T-helper 17 cell (primary cell): ENCODE measurements at regions not wholly inside any gene's neighbourhood (a gene's known extent, or its start where the extent isn't known, plus 50 kb on each side); places are given as distances from the start of the nearest gene placed in this dataset.

Experiments used
- ATAC-seq: fragments of 150-1000 bp; cut with Tn5 transposase; 2 replicates; pipeline ENCODE4 v1.10.0; 2021; ENCODE audit warnings: mild to moderate bottlenecking, moderate library complexity
- DNase-seq, 3 donors: peaks; one replicate each; pipeline versions ENCODE4 v3.0.0 to v3.0.0-alpha.2; 2020 to 2021
- H3K9me3 ChIP-seq: one replicate; pipeline ENCODE4 v1.7.0; 2013; ENCODE audit warnings: low read length, mild to moderate bottlenecking; ENCODE audit not compliant: control insufficient read depth, poor library complexity, severe bottlenecking
- H3K27ac Mint-ChIP-seq: one replicate; pipeline ENCODE4 v1.8.0; 2022; ENCODE audit warnings: mild to moderate bottlenecking, moderate library complexity, mixed read lengths
- H3K27me3 Mint-ChIP-seq: one replicate; pipeline ENCODE4 v1.8.0; 2022; ENCODE audit warnings: mixed read lengths
- H3K36me3 Mint-ChIP-seq: one replicate; pipeline ENCODE4 v1.8.0; 2022; ENCODE audit warnings: low read depth, mixed read lengths
- H3K4me1 Mint-ChIP-seq: one replicate; pipeline ENCODE4 v1.8.0; 2022; ENCODE audit warnings: mild to moderate bottlenecking, mixed read lengths
- H3K4me3 Mint-ChIP-seq: one replicate; pipeline ENCODE4 v1.8.0; 2022; ENCODE audit warnings: mild to moderate bottlenecking, moderate library complexity, mixed read lengths

DNA sequence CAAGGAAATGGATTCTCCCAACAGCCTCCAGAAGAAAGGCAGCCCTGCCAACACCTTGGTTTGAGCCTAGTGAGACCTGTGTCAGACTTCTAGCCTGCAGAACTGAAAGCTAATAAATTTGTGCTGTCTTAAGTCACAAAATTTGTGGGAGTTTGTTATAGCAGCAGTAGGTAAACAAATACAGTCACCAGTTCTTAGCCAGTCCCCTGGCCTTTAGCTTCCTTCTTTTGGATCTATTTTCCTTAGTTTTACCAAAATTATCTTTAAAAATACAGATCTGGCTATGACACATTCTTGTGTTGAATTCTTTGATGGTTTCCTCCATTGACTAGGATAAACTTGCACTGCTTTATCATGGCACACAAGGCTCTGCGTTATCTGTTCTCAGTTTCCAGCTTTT, 697.9 kb upstream of the FANCL start:
- Mint-ChIP-seq H3K4me3 (no peak overlapping the region), H3K27me3 (no peaks in the 10 kb centered on the region), H3K4me1 (no peaks in the 10 kb centered on the region), H3K27ac (no peak overlapping the region), H3K36me3 (no peaks in the 10 kb centered on the region)
- no peaks in the 10 kb centered on the region for H3K9me3 ChIP-seq
- no peak for ATAC-seq
- DNase-seq: no peak

DNA sequence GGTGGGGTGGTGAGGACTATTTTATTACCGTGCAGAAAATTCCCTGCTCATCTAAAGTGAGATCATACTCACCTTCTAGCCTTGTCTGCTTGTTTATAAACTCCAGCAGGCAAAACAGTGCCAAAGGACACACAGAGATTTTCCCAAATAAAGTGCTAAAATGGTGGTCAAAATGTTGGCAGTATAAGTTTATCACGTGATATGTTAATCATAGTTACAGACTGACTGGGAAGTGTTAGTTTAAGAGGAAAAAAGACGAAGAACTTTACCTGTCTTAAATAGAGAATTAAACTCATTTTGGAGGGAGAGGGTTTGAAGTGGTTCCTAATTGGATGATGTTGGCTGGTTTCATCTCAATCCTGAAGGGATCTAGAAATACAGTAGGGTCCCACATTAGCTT, 691.7 kb upstream of the FANCL start:
- no peaks in the 10 kb centered on the region for H3K9me3 ChIP-seq
- Mint-ChIP-seq H3K4me1 (no peaks in the 10 kb centered on the region), H3K27me3 (no peaks in the 10 kb centered on the region), H3K36me3 (no peaks in the 10 kb centered on the region), H3K27ac (no peak overlapping the region), H3K4me3 (no peak overlapping the region)
- ATAC-seq: no peak
- no peak for DNase-seq

DNA sequence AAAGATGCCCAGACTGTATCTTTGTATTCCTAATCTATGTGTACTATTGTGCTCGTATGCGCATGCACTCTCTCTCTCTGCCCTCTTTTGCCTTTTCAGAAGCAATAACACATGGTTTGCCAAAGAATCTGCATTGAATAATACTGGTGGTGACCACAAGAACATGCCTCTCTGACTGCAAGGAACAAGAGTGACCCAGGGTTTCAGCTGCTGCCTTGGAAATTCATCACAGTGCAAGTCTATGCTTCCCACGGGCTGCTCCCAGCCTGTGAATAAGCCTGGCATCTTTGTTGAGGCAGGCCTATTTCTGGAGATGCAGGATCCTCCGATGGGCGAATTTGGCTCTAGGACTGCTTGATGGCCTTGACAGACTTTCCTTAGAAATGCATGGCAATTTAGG, 689.4 kb upstream of the FANCL start:
- ATAC-seq: no peak
- DNase-seq: no peak
- H3K4me3 Mint-ChIP-seq: no peak overlapping the region

DNA sequence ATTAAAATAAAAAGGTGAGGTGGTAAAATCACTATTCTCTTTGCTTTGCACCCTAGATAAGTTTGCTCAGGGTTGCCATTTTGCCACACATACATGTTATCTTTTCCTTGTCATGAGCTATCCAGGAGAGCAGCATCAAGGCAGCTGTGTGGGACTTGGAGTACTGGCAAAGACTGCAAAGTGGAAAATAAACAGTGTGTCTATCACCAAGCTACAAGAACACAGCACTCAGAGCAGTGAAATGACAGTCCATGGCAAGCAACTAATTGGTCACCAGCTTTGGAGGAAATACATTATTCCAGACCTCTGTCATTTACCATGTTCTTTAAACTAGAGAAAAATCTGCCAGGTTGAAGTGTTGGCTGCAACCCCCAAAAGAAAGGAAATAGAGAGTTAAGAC, 687.8 kb upstream of the FANCL start:
- Mint-ChIP-seq H3K27me3 (no peaks in the 10 kb centered on the region), H3K36me3 (no peaks in the 10 kb centered on the region), H3K4me3 (no peak overlapping the region), H3K27ac (no peak overlapping the region), H3K4me1 (no peaks in the 10 kb centered on the region)
- H3K9me3 ChIP-seq: no peaks in the 10 kb centered on the region
- no peak for DNase-seq
- no peak for ATAC-seq

More for the DNA sequence above, 689.4 kb upstream of the FANCL start:
- H3K36me3 Mint-ChIP-seq: no peaks in the 10 kb centered on the region
- no peak overlapping the region for H3K27ac Mint-ChIP-seq
- H3K4me1 Mint-ChIP-seq: no peaks in the 10 kb centered on the region
- H3K9me3 ChIP-seq: no peaks in the 10 kb centered on the region
- H3K27me3 Mint-ChIP-seq: no peaks in the 10 kb centered on the region

DNA sequence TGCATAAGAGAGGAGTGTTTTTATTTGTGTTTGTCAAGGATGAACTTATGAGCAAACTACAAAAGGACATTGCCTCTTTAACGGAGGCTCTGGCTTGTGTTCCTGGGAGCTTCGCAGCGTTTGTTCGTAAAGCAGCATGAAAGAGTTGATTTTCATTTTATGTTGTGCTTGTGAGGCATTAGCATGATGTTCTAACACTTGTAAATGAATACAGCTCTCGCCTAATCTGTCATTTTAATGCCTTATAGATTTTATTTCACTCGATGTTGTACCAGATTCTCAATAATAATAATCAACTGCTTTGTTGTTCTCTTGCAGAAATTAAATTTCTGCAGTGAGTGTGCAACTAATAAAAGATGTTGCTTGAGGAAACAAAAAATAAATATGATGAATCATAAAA, 687.3 kb upstream of the FANCL start:
- no peak for DNase-seq
- no peaks in the 10 kb centered on the region for H3K36me3 Mint-ChIP-seq
- H3K4me3 Mint-ChIP-seq: no peak overlapping the region
- no peaks in the 10 kb centered on the region for H3K9me3 ChIP-seq
- H3K27me3 Mint-ChIP-seq: no peaks in the 10 kb centered on the region
- no peak for ATAC-seq
- H3K27ac Mint-ChIP-seq: no peak overlapping the region
- H3K4me1 Mint-ChIP-seq: no peaks in the 10 kb centered on the region

DNA sequence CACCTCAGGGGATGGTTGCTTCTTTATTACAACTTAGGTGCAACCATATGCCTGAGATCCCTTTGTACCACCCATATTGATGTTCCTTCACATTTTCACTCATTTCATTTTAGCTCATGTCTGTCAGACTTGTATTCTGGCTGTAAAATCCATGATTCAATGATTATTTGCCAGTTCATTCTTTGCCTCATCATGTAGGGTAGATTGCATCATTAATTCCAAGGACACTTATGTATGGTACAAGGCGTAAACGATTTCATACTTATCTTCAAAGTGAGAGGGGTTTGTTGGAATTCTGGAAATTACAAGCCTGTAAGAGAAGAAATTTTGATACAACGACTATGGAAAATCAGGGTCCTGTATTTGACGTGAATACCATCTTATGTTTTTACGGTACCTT, 685.0 kb upstream of the FANCL start:
- Mint-ChIP-seq H3K27me3 (no peaks in the 10 kb centered on the region), H3K27ac (no peak overlapping the region), H3K4me3 (no peak overlapping the region), H3K4me1 (no peaks in the 10 kb centered on the region), H3K36me3 (no peaks in the 10 kb centered on the region)
- no peaks in the 10 kb centered on the region for H3K9me3 ChIP-seq
- ATAC-seq: no peak
- no peak for DNase-seq

DNA sequence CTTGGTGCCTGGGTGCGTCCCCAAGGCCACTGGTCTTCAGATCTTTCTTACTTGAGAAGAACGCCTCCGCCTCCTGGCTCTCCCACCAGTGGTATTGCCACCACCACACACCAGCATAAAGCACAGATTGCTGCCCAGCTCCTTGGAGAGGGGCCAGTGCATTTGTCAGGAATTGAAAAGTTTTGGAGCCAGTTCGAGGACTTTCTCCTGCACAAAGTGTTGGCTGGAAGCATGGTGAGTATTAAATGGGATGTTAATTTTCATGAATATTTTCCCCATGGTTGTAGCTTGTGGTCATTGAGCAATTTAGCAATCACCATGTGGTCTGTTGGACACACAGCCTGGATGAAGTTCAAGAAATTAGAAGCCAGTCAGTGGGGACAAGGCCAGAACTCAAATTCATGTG, 684.6 kb upstream of the FANCL start:
- Mint-ChIP-seq H3K4me1 (no peaks in the 10 kb centered on the region), H3K36me3 (no peaks in the 10 kb centered on the region), H3K27me3 (no peaks in the 10 kb centered on the region), H3K27ac (no peak overlapping the region), H3K4me3 (no peak overlapping the region)
- no peaks in the 10 kb centered on the region for H3K9me3 ChIP-seq
- DNase-seq: no peak
- no peak for ATAC-seq

DNA sequence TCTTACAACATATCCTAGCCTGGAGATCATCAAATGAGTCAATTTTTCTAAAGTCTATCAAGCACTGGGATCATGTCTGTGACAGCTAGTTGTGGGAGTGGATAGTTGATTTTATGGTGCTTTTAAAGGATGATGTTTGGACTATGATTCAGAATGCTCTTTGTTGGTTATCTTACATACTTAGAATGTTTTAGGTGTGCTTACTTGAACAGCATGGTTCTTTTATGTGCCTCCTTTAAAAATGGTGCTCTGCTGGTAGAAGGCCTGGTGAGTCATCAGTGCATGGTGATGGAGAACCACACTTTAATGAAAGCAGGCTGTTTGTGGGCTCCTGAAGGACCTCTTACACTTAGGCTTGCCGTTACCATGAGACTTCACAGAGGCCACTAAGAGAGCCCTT, 682.7 kb upstream of the FANCL start:
- no peaks in the 10 kb centered on the region for H3K9me3 ChIP-seq
- Mint-ChIP-seq H3K4me1 (no peaks in the 10 kb centered on the region), H3K27ac (no peak overlapping the region), H3K27me3 (no peaks in the 10 kb centered on the region), H3K4me3 (no peak overlapping the region), H3K36me3 (no peaks in the 10 kb centered on the region)
- DNase-seq (no peak), ATAC-seq (no peak)

DNA sequence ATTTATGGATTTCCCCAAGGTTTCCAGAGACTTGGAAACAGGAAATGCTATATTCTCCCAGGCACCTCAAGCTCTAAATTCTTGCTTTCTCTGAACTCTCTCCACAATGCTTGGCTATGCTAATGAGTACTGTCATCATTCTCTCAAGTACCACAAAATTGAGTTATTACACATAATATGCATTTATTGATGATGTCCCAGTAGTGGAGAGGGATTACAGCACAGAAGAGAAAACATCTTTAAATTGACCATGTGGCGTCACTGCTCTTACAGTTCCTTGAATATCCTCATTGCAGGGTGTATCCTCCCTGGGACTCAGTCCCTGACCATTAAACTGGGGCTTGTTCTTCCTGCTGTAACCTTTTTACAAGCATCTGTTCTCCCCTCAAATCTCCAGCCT, 681.1 kb upstream of the FANCL start:
- H3K4me3 Mint-ChIP-seq: no peak overlapping the region
- DNase-seq (no peak), ATAC-seq (no peak)
- H3K27me3 Mint-ChIP-seq: no peaks in the 10 kb centered on the region
- no peaks in the 10 kb centered on the region for H3K36me3 Mint-ChIP-seq
- no peak overlapping the region for H3K27ac Mint-ChIP-seq
- no peaks in the 10 kb centered on the region for H3K4me1 Mint-ChIP-seq
- H3K9me3 ChIP-seq: no peaks in the 10 kb centered on the region

DNA sequence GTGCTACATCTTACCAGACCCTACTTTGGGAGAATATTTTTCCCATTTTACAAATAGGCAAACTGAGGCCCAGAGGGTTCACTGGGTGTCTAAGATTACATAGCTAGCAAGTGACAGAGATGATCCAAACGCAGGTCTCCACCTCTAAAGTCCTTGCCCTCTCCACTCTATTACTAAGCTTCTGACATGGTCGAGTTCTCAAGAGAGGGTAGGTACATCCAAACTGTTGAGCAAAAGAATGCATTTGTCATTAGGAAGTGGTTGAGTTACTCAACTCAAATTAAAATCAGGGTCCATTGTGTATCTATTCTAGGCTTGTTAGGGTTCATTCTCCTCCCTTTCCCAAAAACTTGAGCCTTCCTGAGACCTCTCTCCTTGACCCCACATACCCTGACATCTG, 680.6 kb upstream of the FANCL start:
- no peak for ATAC-seq
- no peaks in the 10 kb centered on the region for H3K27me3 Mint-ChIP-seq
- no peak overlapping the region for H3K27ac Mint-ChIP-seq
- no peak for DNase-seq
- no peaks in the 10 kb centered on the region for H3K9me3 ChIP-seq
- H3K4me3 Mint-ChIP-seq: no peak overlapping the region
- no peaks in the 10 kb centered on the region for H3K36me3 Mint-ChIP-seq
- H3K4me1 Mint-ChIP-seq: no peaks in the 10 kb centered on the region

DNA sequence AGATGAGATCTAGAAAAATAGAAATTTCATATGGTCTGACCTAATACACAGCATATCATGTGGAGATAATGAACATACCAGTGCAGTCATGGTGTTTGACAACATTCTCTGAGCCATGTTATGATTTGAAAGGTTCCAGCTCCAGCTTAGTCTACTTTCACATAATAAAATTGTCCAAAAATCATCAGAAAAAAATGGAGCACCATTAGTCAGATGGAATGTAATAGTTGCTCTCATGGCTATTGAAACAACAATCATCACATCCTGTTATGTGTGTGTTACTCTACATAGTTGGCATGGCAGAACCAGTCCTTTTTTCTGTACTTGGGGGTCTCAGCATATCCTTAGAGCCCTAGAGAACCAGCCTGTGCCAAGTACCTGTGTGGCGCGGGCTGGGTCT, 678.9 kb upstream of the FANCL start:
- no peak for DNase-seq

DNA sequence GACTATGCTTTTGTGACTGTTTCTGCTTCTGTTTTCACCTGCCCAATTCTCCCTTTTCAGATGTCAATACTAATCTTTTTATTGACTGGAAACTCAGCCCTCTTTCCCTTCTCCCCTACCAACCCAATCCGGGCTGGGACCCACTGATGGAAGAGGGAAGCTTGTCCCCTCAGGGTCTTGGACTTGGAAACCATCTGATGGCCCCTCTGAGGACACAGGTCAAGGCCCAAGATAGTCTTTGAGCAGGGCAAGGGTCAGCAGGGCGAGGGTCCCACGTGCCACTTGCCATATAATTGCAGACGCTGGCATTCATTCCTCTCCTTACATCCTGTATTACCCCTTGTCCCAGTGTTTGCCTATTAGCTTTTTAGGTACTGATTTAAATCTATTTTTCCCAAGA, 678.2 kb upstream of the FANCL start:
- Mint-ChIP-seq H3K27ac (no peak overlapping the region), H3K4me3 (no peak overlapping the region), H3K4me1 (no peaks in the 10 kb centered on the region), H3K36me3 (no peaks in the 10 kb centered on the region), H3K27me3 (no peaks in the 10 kb centered on the region)
- ATAC-seq (no peak), DNase-seq (no peak)
- no peaks in the 10 kb centered on the region for H3K9me3 ChIP-seq

More for the DNA sequence above, 678.9 kb upstream of the FANCL start:
- no peak overlapping the region for H3K27ac Mint-ChIP-seq
- H3K27me3 Mint-ChIP-seq: no peaks in the 10 kb centered on the region
- no peak overlapping the region for H3K4me3 Mint-ChIP-seq
- no peaks in the 10 kb centered on the region for H3K4me1 Mint-ChIP-seq
- ATAC-seq: no peak
- no peaks in the 10 kb centered on the region for H3K9me3 ChIP-seq
- H3K36me3 Mint-ChIP-seq: no peaks in the 10 kb centered on the region

DNA sequence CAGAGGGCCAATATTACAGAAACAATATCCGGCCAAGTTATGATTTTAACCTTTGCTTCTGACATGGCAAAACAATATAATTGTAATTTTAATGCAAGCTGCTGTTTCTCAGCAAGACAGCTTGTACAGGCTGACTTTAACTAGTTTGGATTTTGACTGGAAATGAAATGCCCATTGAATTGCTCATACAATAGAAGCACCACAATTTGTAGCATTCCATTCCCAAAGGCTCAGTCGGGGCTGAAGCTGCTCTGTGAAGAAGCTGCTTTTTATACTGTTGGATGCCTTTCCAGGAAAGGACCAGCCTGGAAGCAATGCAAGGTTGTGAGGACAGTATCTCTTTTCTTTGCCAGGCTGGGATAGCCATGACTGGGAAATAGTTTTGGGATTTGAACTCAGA, 677.0 kb upstream of the FANCL start:
- Mint-ChIP-seq H3K36me3 (no peaks in the 10 kb centered on the region), H3K27ac (no peak overlapping the region), H3K4me3 (no peak overlapping the region), H3K27me3 (no peaks in the 10 kb centered on the region), H3K4me1 (no peaks in the 10 kb centered on the region)
- DNase-seq: no peak
- no peaks in the 10 kb centered on the region for H3K9me3 ChIP-seq
- ATAC-seq: no peak

DNA sequence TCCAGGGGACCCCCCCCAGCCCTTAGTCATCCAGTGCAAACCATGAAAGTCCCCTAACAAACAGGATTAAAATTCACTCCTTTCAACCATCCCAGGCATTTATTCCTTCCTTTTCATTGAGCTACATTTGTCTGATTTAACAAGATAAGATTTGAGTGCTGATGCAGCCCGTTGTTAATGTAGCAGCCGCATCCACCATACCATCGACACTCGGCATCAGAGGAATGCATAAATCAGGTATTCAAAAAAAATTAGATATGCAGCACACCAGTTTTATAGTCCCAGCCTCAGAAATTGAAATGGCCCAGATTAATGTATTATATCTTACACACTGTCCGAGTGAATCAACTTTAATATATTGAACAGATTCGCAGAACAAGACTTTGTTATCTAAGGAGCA, 676.5 kb upstream of the FANCL start:
- no peaks in the 10 kb centered on the region for H3K27me3 Mint-ChIP-seq
- no peaks in the 10 kb centered on the region for H3K9me3 ChIP-seq
- H3K4me1 Mint-ChIP-seq: no peaks in the 10 kb centered on the region
- ATAC-seq (no peak), DNase-seq (no peak)
- H3K4me3 Mint-ChIP-seq: no peak overlapping the region
- no peak overlapping the region for H3K27ac Mint-ChIP-seq
- H3K36me3 Mint-ChIP-seq: no peaks in the 10 kb centered on the region

DNA sequence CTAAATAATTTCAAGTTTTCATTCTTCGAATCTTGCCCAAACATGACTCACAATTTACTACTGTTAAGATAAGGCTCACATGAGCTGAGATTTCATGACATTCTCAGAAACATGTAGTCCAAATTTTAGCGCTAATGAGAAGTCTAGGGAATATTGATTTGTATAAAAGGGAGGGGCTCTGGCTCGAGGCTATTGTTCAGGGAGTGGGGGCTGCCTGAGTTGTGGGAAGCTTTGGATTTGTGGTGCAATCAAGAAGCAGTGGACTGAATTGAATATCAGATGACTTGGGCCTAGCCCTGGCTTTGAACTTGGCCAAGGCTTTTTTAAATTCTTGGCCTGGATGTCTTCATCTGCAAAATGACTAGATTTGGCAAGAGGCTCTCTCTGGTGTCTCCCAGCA, 674.9 kb upstream of the FANCL start:
- no peak overlapping the region for H3K4me3 Mint-ChIP-seq
- no peak overlapping the region for H3K27ac Mint-ChIP-seq
- no peaks in the 10 kb centered on the region for H3K9me3 ChIP-seq
- no peak for ATAC-seq
- no peak for DNase-seq
- no peaks in the 10 kb centered on the region for H3K4me1 Mint-ChIP-seq
- H3K27me3 Mint-ChIP-seq: no peaks in the 10 kb centered on the region
- no peaks in the 10 kb centered on the region for H3K36me3 Mint-ChIP-seq
